ENCODE measurements at regions not wholly inside any gene's neighbourhood (a gene's known extent, or its start where the extent isn't known, plus 50 kb on each side); places are given as distances from the start of the nearest gene placed in this dataset.

GRCh38 chr15:92541291-92542200, 114.0 kb downstream of the FAM174B start:
- peak overlapping the region; percentile 18 for H3K4me2 ChIP-seq (ENCODE audit: control insufficient read depth, extremely low read depth, insufficient read depth, low read depth, low read length)
- H3K79me2 ChIP-seq (ENCODE audit: control insufficient read depth, insufficient read depth, low read length): no peaks in the 10 kb centered on the region
- H3K27me3 ChIP-seq (ENCODE audit: control insufficient read depth, extremely low read depth, insufficient read depth, low read length): no peaks in the 10 kb centered on the region
- no peaks in the 10 kb centered on the region for H3K36me3 ChIP-seq (ENCODE audit: control insufficient read depth in 2 of 2, extremely low read depth in 1 of 2, insufficient read depth in 2 of 2, low read length in 2 of 2)
- H4K20me1 ChIP-seq (ENCODE audit: control insufficient read depth, extremely low read depth, insufficient read depth, low read length): no peaks in the 10 kb centered on the region
- H3K9ac ChIP-seq (ENCODE audit: control insufficient read depth, extremely low read depth, insufficient read depth, low read length): no peak overlapping the region
- H3K4me1 ChIP-seq (ENCODE audit: control insufficient read depth, extremely low read depth, insufficient read depth, low read length): peaks cover 7% of the 10 kb centered on the region
- TF ChIP-seq EZH2 (IDR thresholded peaks at IDR 0.05; ENCODE audit: low read length): no peak
- TF ChIP-seq, protein P1, sequence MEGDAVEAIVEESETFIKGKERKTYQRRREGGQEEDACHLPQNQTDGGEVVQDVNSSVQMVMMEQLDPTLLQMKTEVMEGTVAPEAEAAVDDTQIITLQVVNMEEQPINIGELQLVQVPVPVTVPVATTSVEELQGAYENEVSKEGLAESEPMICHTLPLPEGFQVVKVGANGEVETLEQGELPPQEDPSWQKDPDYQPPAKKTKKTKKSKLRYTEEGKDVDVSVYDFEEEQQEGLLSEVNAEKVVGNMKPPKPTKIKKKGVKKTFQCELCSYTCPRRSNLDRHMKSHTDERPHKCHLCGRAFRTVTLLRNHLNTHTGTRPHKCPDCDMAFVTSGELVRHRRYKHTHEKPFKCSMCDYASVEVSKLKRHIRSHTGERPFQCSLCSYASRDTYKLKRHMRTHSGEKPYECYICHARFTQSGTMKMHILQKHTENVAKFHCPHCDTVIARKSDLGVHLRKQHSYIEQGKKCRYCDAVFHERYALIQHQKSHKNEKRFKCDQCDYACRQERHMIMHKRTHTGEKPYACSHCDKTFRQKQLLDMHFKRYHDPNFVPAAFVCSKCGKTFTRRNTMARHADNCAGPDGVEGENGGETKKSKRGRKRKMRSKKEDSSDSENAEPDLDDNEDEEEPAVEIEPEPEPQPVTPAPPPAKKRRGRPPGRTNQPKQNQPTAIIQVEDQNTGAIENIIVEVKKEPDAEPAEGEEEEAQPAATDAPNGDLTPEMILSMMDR (optimal IDR thresholded peaks at IDR 0.05 in 1 of 3, IDR thresholded peaks at IDR 0.05 in 1 of 3, conservative IDR thresholded peaks at IDR 0.05 in 1 of 3; ENCODE audit: extremely low read depth in 1 of 3, insufficient read depth in 2 of 3, low read length in 3 of 3): no peak
- H2AFZ ChIP-seq (ENCODE audit: control insufficient read depth, low read length): no peak overlapping the region
- no peak for FAIRE-seq
- no peak overlapping the region for H3K4me3 ChIP-seq (ENCODE audit: control insufficient read depth in 2 of 3, extremely low read depth in 1 of 3, insufficient read depth in 2 of 3, low read depth in 1 of 3, low read length in 3 of 3)
- no peak for DNase-seq (ENCODE audit: low read depth, low spot score)
- dilution Hi-C loops (cut with MboI; ENCODE audit: extremely low pct_ligation_motif_present, low sequenced_read_pairs): no loop called here
- H3K27ac ChIP-seq (ENCODE audit: control insufficient read depth, insufficient read depth, low read length): no peak overlapping the region
- no peaks in the 10 kb centered on the region for H3K9me1 ChIP-seq (ENCODE audit: control insufficient read depth, extremely low read depth, insufficient read depth, low read length)
- no peaks in the 10 kb centered on the region for H3K9me3 ChIP-seq (ENCODE audit: control insufficient read depth, low read depth, low read length)

DNA sequence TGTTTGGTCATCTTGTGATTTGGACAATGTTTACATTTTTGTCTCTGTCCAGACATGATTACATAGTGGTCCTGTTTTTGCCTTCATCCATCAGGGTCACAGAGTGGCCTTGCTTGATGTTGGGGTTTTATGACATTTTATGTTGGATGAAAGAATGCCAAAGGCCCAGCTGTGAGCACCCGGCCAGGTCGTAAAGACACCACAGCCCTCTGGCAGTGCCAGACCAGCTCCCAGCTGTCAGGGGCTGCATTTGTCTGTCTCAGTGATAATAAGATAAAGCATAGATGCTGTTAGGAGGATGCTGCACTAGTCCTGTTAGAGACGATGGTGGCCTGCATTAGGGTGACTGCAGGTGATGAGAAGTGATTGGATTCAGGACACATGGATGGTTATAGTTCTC, 117.5 kb downstream of the FAM174B start:
- no peak for DNase-seq (ENCODE audit: low read depth, low spot score)
- no peaks in the 10 kb centered on the region for H3K9me3 ChIP-seq (ENCODE audit: control insufficient read depth, low read depth, low read length)
- no peaks in the 10 kb centered on the region for H3K36me3 ChIP-seq (ENCODE audit: control insufficient read depth in 2 of 2, extremely low read depth in 1 of 2, insufficient read depth in 2 of 2, low read length in 2 of 2)
- TF ChIP-seq, protein P1 (optimal IDR thresholded peaks at IDR 0.05 in 1 of 3, IDR thresholded peaks at IDR 0.05 in 1 of 3, conservative IDR thresholded peaks at IDR 0.05 in 1 of 3; ENCODE audit: extremely low read depth in 1 of 3, insufficient read depth in 2 of 3, low read length in 3 of 3): no peak
- TF ChIP-seq EZH2 (IDR thresholded peaks at IDR 0.05; ENCODE audit: low read length): no peak
- H3K4me1 ChIP-seq (ENCODE audit: control insufficient read depth, extremely low read depth, insufficient read depth, low read length): peaks cover 7% of the 10 kb centered on the region
- H3K27me3 ChIP-seq (ENCODE audit: control insufficient read depth, extremely low read depth, insufficient read depth, low read length): no peaks in the 10 kb centered on the region
- H3K9me1 ChIP-seq (ENCODE audit: control insufficient read depth, extremely low read depth, insufficient read depth, low read length): no peaks in the 10 kb centered on the region
- no peak overlapping the region for H3K9ac ChIP-seq (ENCODE audit: control insufficient read depth, extremely low read depth, insufficient read depth, low read length)
- H3K79me2 ChIP-seq (ENCODE audit: control insufficient read depth, insufficient read depth, low read length): no peaks in the 10 kb centered on the region
- no peak overlapping the region for H3K4me3 ChIP-seq (ENCODE audit: control insufficient read depth in 2 of 3, extremely low read depth in 1 of 3, insufficient read depth in 2 of 3, low read depth in 1 of 3, low read length in 3 of 3)
- no peak overlapping the region for H3K4me2 ChIP-seq (ENCODE audit: control insufficient read depth, extremely low read depth, insufficient read depth, low read depth, low read length)
- no peaks in the 10 kb centered on the region for H4K20me1 ChIP-seq (ENCODE audit: control insufficient read depth, extremely low read depth, insufficient read depth, low read length)
- no peak overlapping the region for H2AFZ ChIP-seq (ENCODE audit: control insufficient read depth, low read length)
- no peak overlapping the region for H3K27ac ChIP-seq (ENCODE audit: control insufficient read depth, insufficient read depth, low read length)
- FAIRE-seq: no peak
- dilution Hi-C loops (cut with MboI; ENCODE audit: extremely low pct_ligation_motif_present, low sequenced_read_pairs): no loop called here

Measured in keratinocyte (primary cell).